ENCODE measurements at regions not wholly inside any gene's neighbourhood (a gene's known extent, or its start where the extent isn't known, plus 50 kb on each side); places are given as distances from the start of the nearest gene placed in this dataset.
"Not testable (repeated sequence)": the region's sequence is repeated elsewhere in the genome, so short reads cannot be mapped to it uniquely, and the experiment has no call there.

GRCh38 chr6:16039892-16040627, 88.8 kb upstream of the MYLIP start:
- not testable (repeated sequence) for DNase-seq

GRCh38 chr6:16038938-16039337, 89.9 kb upstream of the MYLIP start:
- no peak for DNase-seq

GRCh38 chr6:16035488-16036080, 93.3 kb upstream of the MYLIP start:
- DNase-seq: no peak

- no peak for DNase-seq
Observed at GRCh38 chr6:16033214-16033613, 95.7 kb upstream of the MYLIP start.

- no peak for DNase-seq
Observed at GRCh38 chr6:16031278-16031981, 97.5 kb upstream of the MYLIP start.

- DNase-seq: peak in 1 of 2 donors; percentile 2
Observed at GRCh38 chr6:16028966-16029365, 99.9 kb upstream of the MYLIP start.

GRCh38 chr6:16020259-16020658, 108.6 kb upstream of the MYLIP start:
- no peak for DNase-seq

GRCh38 chr6:16019462-16019861, 109.4 kb upstream of the MYLIP start:
- no peak for DNase-seq

- no peak for DNase-seq
Observed at GRCh38 chr6:16018626-16019025, 110.3 kb upstream of the MYLIP start.

GRCh38 chr6:16014325-16014724, 114.6 kb upstream of the MYLIP start:
- DNase-seq: not testable (repeated sequence)

GRCh38 chr6:16007146-16007545, 121.7 kb upstream of the MYLIP start:
- no peak for DNase-seq

GRCh38 chr6:16006681-16007080, 122.2 kb upstream of the MYLIP start:
- DNase-seq: no peak

- no peak for DNase-seq
Observed at GRCh38 chr6:16004934-16005679, 123.8 kb upstream of the MYLIP start.

- no peak for DNase-seq
Observed at GRCh38 chr6:16003197-16003491, 125.7 kb upstream of the MYLIP start.

- DNase-seq: no peak
Observed at GRCh38 chr6:16002332-16003196, 126.3 kb upstream of the MYLIP start.

- no peak for DNase-seq
Observed at GRCh38 chr6:16001158-16001557, 127.7 kb upstream of the MYLIP start.

GRCh38 chr6:15999201-15999600, 129.7 kb upstream of the MYLIP start:
- DNase-seq: no peak

- DNase-seq: no peak
Observed at GRCh38 chr6:15997586-15998388, 131.1 kb upstream of the MYLIP start.

GRCh38 chr6:15996030-15996429, 132.9 kb upstream of the MYLIP start:
- DNase-seq: no peak

- DNase-seq: no peak
Observed at GRCh38 chr6:15995493-15995892, 133.4 kb upstream of the MYLIP start.

- DNase-seq: no peak
Observed at GRCh38 chr6:15994814-15995459, 133.9 kb upstream of the MYLIP start.
